KMS-11 (cell line): ENCODE measurements at regions not wholly inside any gene's neighbourhood (a gene's known extent, or its start where the extent isn't known, plus 50 kb on each side); places are given as distances from the start of the nearest gene placed in this dataset.
"Not testable (repeated sequence)": the region's sequence is repeated elsewhere in the genome, so short reads cannot be mapped to it uniquely, and the experiment has no call there.

ENCODE experiments used
- H2AFZ ChIP-seq: fragments of 200-600 bp; sonication (generic); 2 replicates; pipeline ENCODE4 v1.6.1; 2016; ENCODE audit warnings: antibody characterized with exemption, mixed run types, low read depth
- H3K27ac ChIP-seq: fragments of 200-600 bp; sonication (generic); 2 replicates; pipeline ENCODE4 v1.6.1; 2016; ENCODE audit warnings: mild to moderate bottlenecking, mixed run types
- H3K27me3 ChIP-seq: fragments of 200-600 bp; sonication (generic); 2 replicates; pipeline ENCODE4 v1.6.1; 2017; ENCODE audit warnings: mild to moderate bottlenecking, low read depth, mixed run types, moderate library complexity; ENCODE audit not compliant: insufficient read depth
- H3K36me3 ChIP-seq: fragments of 200-600 bp; sonication (generic); 2 replicates; pipeline ENCODE4 v1.6.1; 2017; ENCODE audit warnings: mild to moderate bottlenecking, mixed run types; ENCODE audit not compliant: insufficient read depth
- H3K4me1 ChIP-seq: fragments of 200-600 bp; sonication (generic); 2 replicates; pipeline ENCODE4 v1.6.1; 2016; ENCODE audit warnings: mild to moderate bottlenecking, low read depth, mixed run types; ENCODE audit not compliant: poor library complexity, severe bottlenecking
- H3K4me2 ChIP-seq: fragments of 200-600 bp; sonication (generic); 2 replicates; pipeline ENCODE4 v1.7.0; 2016; ENCODE audit warnings: mild to moderate bottlenecking, mixed run types
- H3K4me3 ChIP-seq: fragments of 200-600 bp; sonication (generic); IDR thresholded peaks from 2 replicates; pipeline ENCODE4 v1.6.1; 2017; ENCODE audit warnings: low read depth, low read length, mixed read lengths; ENCODE audit not compliant: insufficient read depth
- H3K79me2 ChIP-seq: fragments of 200-600 bp; sonication (generic); 2 replicates; pipeline ENCODE4 v1.6.1; 2016; ENCODE audit warnings: low read depth, mixed run types; ENCODE audit not compliant: insufficient read depth
- H3K9ac ChIP-seq: fragments of 200-600 bp; sonication (generic); 2 replicates; pipeline ENCODE4 v1.6.1; 2016; ENCODE audit warnings: mild to moderate bottlenecking, mixed run types
- H4K20me1 ChIP-seq: fragments of 200-600 bp; sonication (generic); 2 replicates; pipeline ENCODE4 v1.6.1; 2016; ENCODE audit warnings: mild to moderate bottlenecking, mixed run types; ENCODE audit not compliant: insufficient read depth
- CTCF ChIP-seq: fragments of 200-600 bp; sonication (generic); conservative IDR thresholded peaks from 2 replicates; pipeline ENCODE4 v1.6.1; 2017; ENCODE audit warnings: low read depth, mild to moderate bottlenecking, antibody characterized with exemption, low read length, moderate library complexity, mixed read lengths

- TF ChIP-seq CTCF: no peak
- Histone ChIP-seq H3K4me2 (no peak overlapping the region), H3K79me2 (no peaks in the 10 kb centered on the region), H3K4me3 (no peak overlapping the region), H2AFZ (no peak overlapping the region), H4K20me1 (no peaks in the 10 kb centered on the region), H3K4me1 (no peaks in the 10 kb centered on the region), H3K36me3 (no peaks in the 10 kb centered on the region), H3K27me3 (no peaks in the 10 kb centered on the region), H3K27ac (no peak overlapping the region), H3K9ac (no peak overlapping the region)
Observed at GRCh38 chr15:70231484-70231883, 133.8 kb upstream of the TLE3 start.

- not testable (repeated sequence) for H3K27me3 ChIP-seq, H3K4me3 ChIP-seq, H3K79me2 ChIP-seq, H3K4me2 ChIP-seq, H3K36me3 ChIP-seq, H4K20me1 ChIP-seq, H3K9ac ChIP-seq, H3K4me1 ChIP-seq, H3K27ac ChIP-seq, H2AFZ ChIP-seq
Observed at GRCh38 chr15:70227918-70228317, 130.2 kb upstream of the TLE3 start.

GRCh38 chr15:70227147-70227546 is 129.4 kb upstream of the TLE3 start:
- Histone ChIP-seq H3K79me2 (no peaks in the 10 kb centered on the region), H4K20me1 (no peaks in the 10 kb centered on the region), H3K27me3 (no peaks in the 10 kb centered on the region), H3K4me3 (no peak overlapping the region), H2AFZ (no peak overlapping the region), H3K9ac (no peak overlapping the region), H3K36me3 (no peaks in the 10 kb centered on the region), H3K4me2 (no peak overlapping the region), H3K4me1 (no peaks in the 10 kb centered on the region), H3K27ac (no peak overlapping the region)
- TF ChIP-seq CTCF: no peak

GRCh38 chr15:70226337-70226980 is 128.7 kb upstream of the TLE3 start:
- Histone ChIP-seq H4K20me1 (no peaks in the 10 kb centered on the region), H3K4me2 (no peak overlapping the region), H2AFZ (no peak overlapping the region), H3K4me3 (no peak overlapping the region), H3K79me2 (no peaks in the 10 kb centered on the region), H3K27me3 (no peaks in the 10 kb centered on the region), H3K27ac (no peak overlapping the region), H3K4me1 (no peaks in the 10 kb centered on the region), H3K9ac (no peak overlapping the region), H3K36me3 (no peaks in the 10 kb centered on the region)
- no peak for TF ChIP-seq CTCF

GRCh38 chr15:70225416-70225815 is 127.7 kb upstream of the TLE3 start:
- Histone ChIP-seq H3K4me1 (no peaks in the 10 kb centered on the region), H3K36me3 (no peaks in the 10 kb centered on the region), H3K79me2 (no peaks in the 10 kb centered on the region), H3K27ac (no peak overlapping the region), H3K27me3 (no peaks in the 10 kb centered on the region), H4K20me1 (no peaks in the 10 kb centered on the region), H3K9ac (no peak overlapping the region), H3K4me2 (no peak overlapping the region), H2AFZ (no peak overlapping the region), H3K4me3 (no peak overlapping the region)
- no peak for TF ChIP-seq CTCF
